ENCODE measurements at regions not wholly inside any gene's neighbourhood (a gene's known extent, or its start where the extent isn't known, plus 50 kb on each side); places are given as distances from the start of the nearest gene placed in this dataset.

DNA sequence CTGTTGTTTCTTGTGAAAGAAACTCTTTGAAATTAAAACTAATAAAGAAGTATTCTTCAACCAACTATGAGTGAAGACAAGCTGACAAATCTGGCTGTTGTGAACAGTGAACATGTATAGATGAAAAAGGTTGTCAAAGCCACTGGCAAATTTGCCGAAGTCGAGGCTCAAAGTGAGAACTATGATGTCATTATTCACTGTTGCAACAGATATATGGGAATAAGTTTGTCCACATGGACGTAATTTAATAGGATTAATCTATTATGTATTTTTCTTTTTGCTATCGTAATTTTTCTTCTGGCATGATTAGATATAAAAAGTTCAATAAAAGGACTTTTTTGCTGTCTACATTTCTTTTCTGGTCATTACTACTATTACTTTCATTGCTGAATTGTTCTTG is 223.2 kb upstream of the ZNF507 start:
- no peaks in the 10 kb centered on the region for H3K79me2 ChIP-seq (ENCODE audit: control insufficient read depth in 1 of 2, insufficient read depth in 2 of 2, low read length in 2 of 2)
- no peak for FAIRE-seq
- H3K4me1 ChIP-seq (replicated peaks in 1 of 4; ENCODE audit: control insufficient read depth in 3 of 4, insufficient read depth in 4 of 4, low read length in 3 of 4): no peaks in the 10 kb centered on the region; a peak in 1 of 7 replicates
- WGBS, 2 experiments (ENCODE audit: extremely low coverage in 1 of 2, insufficient coverage in 1 of 2, insufficient read length in 1 of 2, insufficient replicate concordance in 2 of 2, low coverage in 1 of 2, low lambda C conversion rate in 2 of 2, missing lambda C conversion rate in 1 of 2): 93% methylated on average over 4 of the region's 4 CpGs; no CpG with 5 or more reads in 1 of the 2 experiments
- H3K36me3 ChIP-seq (ENCODE audit: control insufficient read depth in 2 of 4, insufficient read depth in 4 of 4, low read length in 3 of 4): no peaks in the 10 kb centered on the region
- H2AFZ ChIP-seq (ENCODE audit: low read length): no peak overlapping the region
- no peak overlapping the region for H3K18ac ChIP-seq (ENCODE audit: extremely low read depth, low read length)
- no peak for DNase-seq (ENCODE audit: low read depth in 1 of 2, low spot score in 2 of 2)
- H2BK5ac ChIP-seq (ENCODE audit: low read depth, low read length): no peak overlapping the region
- H3K23me2 ChIP-seq (ENCODE audit: low read depth, low read length): no peaks in the 10 kb centered on the region
- H4K91ac ChIP-seq (replicated peaks; ENCODE audit: insufficient read length, low read length): no peak overlapping the region
- ChIA-PET CTCF (ENCODE audit: partially characterized antibody) (no interaction called here), POLR2A (ENCODE audit: partially characterized antibody) (interaction anchor here (0.7 kb wide), 1 partner anchor 136 kb away, joined by 3 read pairs; no protein-coding TSS in a partner anchor)
- H3K56ac ChIP-seq (replicated peaks; ENCODE audit: insufficient read length, low read depth, low read length): no peak overlapping the region
- H3K27me3 ChIP-seq (replicated peaks in 1 of 4; ENCODE audit: control insufficient read depth in 3 of 4, extremely low read depth in 1 of 4, insufficient read depth in 3 of 4, low read length in 3 of 4): no peaks in the 10 kb centered on the region
- peaks cover 2 to 4% of the 10 kb centered on the region in 2 experiments; a peak in 1 of 4 replicates for H3K9me3 ChIP-seq (ENCODE audit: insufficient read depth in 2 of 2, low read depth in 1 of 2, low read length in 1 of 2)
- no peak overlapping the region for H3K4me2 ChIP-seq (ENCODE audit: insufficient read depth in 1 of 2, low read depth in 2 of 2, low read length in 2 of 2)
- no peak overlapping the region for H3K4me3 ChIP-seq (ENCODE audit: extremely low read depth in 1 of 4, insufficient read depth in 2 of 4, low read depth in 3 of 4, low read length in 4 of 4)
- H2AK5ac ChIP-seq (ENCODE audit: low read depth, low read length): no peak overlapping the region
- H4K20me1 ChIP-seq (replicated peaks in 1 of 2; ENCODE audit: control insufficient read depth in 1 of 2, insufficient read depth in 2 of 2, low read length in 2 of 2): no peaks in the 10 kb centered on the region
- no peaks in the 10 kb centered on the region for H3K79me1 ChIP-seq (ENCODE audit: low read depth, low read length)
- H3K9ac ChIP-seq (replicated peaks in 1 of 4; ENCODE audit: extremely low read depth in 1 of 4, low read depth in 3 of 4, low read length in 3 of 4): no peak overlapping the region
- H2BK20ac ChIP-seq (ENCODE audit: low read length): no peak overlapping the region
- no peak overlapping the region for H3K27ac ChIP-seq (ENCODE audit: low read depth, low read length)
- no peak overlapping the region for H2BK12ac ChIP-seq (ENCODE audit: low read depth, low read length)
- H3K4ac ChIP-seq (replicated peaks; ENCODE audit: insufficient read length, low read depth, low read length): no peak overlapping the region
- H4K8ac ChIP-seq (ENCODE audit: extremely low read depth, insufficient read depth, low read length): no peak overlapping the region
- H2BK15ac ChIP-seq (ENCODE audit: low read length): no peak overlapping the region
- no peak overlapping the region for H4K5ac ChIP-seq (ENCODE audit: insufficient read length, low read depth, low read length)
- H3K23ac ChIP-seq (ENCODE audit: insufficient read length): no peak overlapping the region
- no peak overlapping the region for H3K14ac ChIP-seq (ENCODE audit: insufficient read length)
- no peak overlapping the region for H2BK120ac ChIP-seq (replicated peaks; ENCODE audit: low read depth, low read length)
- TF ChIP-seq EGR1 (IDR thresholded peaks at IDR 0.05; ENCODE audit: borderline replicate concordance, low read depth, low read length) (no peak), JUN (IDR thresholded peaks at IDR 0.05; ENCODE audit: low read depth, low read length) (no peak), CEBPB (IDR thresholded peaks at IDR 0.05; ENCODE audit: low read depth, low read length) (no peak), TAF7 (optimal IDR thresholded peaks at IDR 0.05; ENCODE audit: borderline replicate concordance, low read depth, low read length) (no peak), CBX8 (IDR thresholded peaks at IDR 0.05; ENCODE audit: borderline replicate concordance, low read depth, low read length) (no peak), BRCA1 (IDR thresholded peaks at IDR 0.05; ENCODE audit: low read depth, low read length) (no peak), BCL11A (IDR thresholded peaks at IDR 0.05; ENCODE audit: low read depth in 2 of 2, low read length in 2 of 2) (no peak), TCF12 (IDR thresholded peaks at IDR 0.05; ENCODE audit: low read depth, low read length) (no peak)
- TF ChIP-seq, protein P1, sequence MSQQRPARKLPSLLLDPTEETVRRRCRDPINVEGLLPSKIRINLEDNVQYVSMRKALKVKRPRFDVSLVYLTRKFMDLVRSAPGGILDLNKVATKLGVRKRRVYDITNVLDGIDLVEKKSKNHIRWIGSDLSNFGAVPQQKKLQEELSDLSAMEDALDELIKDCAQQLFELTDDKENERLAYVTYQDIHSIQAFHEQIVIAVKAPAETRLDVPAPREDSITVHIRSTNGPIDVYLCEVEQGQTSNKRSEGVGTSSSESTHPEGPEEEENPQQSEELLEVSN (IDR thresholded peaks at IDR 0.05): no peak
- TF ChIP-seq, protein P2, sequence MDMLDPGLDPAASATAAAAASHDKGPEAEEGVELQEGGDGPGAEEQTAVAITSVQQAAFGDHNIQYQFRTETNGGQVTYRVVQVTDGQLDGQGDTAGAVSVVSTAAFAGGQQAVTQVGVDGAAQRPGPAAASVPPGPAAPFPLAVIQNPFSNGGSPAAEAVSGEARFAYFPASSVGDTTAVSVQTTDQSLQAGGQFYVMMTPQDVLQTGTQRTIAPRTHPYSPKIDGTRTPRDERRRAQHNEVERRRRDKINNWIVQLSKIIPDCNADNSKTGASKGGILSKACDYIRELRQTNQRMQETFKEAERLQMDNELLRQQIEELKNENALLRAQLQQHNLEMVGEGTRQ (IDR thresholded peaks at IDR 0.05; ENCODE audit: low read length): no peak
- TF ChIP-seq, protein P3, sequence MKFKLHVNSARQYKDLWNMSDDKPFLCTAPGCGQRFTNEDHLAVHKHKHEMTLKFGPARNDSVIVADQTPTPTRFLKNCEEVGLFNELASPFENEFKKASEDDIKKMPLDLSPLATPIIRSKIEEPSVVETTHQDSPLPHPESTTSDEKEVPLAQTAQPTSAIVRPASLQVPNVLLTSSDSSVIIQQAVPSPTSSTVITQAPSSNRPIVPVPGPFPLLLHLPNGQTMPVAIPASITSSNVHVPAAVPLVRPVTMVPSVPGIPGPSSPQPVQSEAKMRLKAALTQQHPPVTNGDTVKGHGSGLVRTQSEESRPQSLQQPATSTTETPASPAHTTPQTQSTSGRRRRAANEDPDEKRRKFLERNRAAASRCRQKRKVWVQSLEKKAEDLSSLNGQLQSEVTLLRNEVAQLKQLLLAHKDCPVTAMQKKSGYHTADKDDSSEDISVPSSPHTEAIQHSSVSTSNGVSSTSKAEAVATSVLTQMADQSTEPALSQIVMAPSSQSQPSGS (IDR thresholded peaks at IDR 0.05; ENCODE audit: low read length): no peak
